GM19099 (cell line): ENCODE measurements at regions not wholly inside any gene's neighbourhood (a gene's known extent, or its start where the extent isn't known, plus 50 kb on each side); places are given as distances from the start of the nearest gene placed in this dataset.

Source experiments
- POLR2A ChIP-seq: IDR thresholded peaks from 3 replicates; pipeline ENCODE4 v1.6.1; 2011; ENCODE audit warnings: low read depth; ENCODE audit not compliant: insufficient read length; ENCODE audit errors: extremely low read depth

GRCh38 chr1:199177241-199177640 lies 538.4 kb downstream of the PTPRC start:
- no peak for TF ChIP-seq POLR2A

GRCh38 chr1:199178646-199179045 lies 539.8 kb downstream of the PTPRC start:
- no peak for TF ChIP-seq POLR2A

DNA sequence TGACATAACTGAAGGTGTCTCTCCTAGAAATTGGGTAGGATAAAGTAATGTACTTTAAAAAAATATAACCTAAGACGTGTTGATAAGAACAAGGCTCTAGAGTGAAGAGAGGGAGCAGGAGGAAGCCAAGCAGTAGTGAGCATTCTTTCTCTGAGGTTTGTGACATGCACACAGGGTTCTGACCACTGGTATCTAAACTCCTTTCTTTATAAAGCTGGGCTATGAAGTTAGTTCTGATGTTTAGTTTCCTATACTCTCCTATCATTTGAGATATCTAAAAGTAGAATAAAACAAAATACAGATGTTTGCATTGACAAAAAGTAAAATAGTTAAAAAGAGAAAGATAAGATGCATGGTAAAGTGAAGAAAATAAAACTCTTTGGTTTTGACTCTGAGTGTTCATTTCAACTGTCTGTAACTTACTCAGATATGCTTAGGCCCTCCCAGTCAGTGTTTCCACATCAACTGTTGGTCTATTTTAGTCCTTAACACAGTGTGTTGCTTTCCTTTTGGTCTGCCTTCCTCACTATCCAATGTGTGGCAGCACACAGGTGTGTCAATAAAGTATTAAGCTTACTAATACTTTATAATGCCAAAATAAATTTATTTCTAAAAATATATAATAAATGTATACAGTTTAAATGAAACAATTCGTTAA lies 543.5 kb downstream of the PTPRC start:
- TF ChIP-seq POLR2A = no peak

- TF ChIP-seq POLR2A = no peak
Observed at GRCh38 chr1:199184180-199184579, 545.3 kb downstream of the PTPRC start.

- no peak for TF ChIP-seq POLR2A
Observed at GRCh38 chr1:199194862-199195261, 556.0 kb downstream of the PTPRC start.

DNA sequence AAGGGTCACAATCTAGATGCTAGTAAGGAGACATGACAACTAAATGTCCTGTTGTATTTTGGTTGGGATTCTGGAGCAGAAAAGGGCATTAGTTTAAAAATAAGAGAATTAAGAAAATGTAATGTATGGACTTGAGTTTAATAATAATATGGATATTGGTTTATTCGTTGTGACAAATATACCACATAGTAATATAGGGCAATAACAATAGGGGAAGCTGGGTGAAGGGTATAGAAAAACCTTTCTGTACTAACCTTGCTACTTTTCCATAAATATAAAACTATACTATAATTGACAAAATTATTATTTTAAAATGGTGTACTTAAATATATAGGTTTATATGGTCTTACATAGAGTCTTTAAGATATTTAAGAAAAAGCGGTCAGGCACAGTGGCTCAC lies 558.9 kb downstream of the PTPRC start:
- no peak for TF ChIP-seq POLR2A

- TF ChIP-seq POLR2A = no peak
Observed at GRCh38 chr1:199202331-199202730, 563.5 kb downstream of the PTPRC start.

GRCh38 chr1:199204231-199204630 lies 565.4 kb downstream of the PTPRC start:
- TF ChIP-seq POLR2A = no peak

- no peak for TF ChIP-seq POLR2A
Observed at GRCh38 chr1:199205740-199206441, 567.1 kb downstream of the PTPRC start.

DNA sequence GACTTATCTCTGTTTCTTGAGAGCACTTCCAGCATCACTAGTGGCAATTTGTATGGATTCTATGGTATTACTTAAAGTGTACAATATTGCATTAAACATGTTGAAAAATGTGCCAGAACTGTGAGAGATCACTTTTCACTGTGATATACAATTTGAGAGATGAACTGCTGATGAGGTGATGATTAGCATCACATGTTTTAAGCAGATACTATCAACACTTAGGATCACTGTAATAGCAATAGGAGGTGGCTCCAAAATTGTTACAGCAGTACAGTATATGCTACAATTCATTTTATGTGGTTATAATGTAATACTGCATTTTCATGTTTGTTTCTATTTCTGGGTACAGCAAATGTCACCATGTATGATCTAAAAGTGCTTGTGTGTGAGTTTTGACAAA lies 570.0 kb downstream of the PTPRC start:
- no peak for TF ChIP-seq POLR2A

DNA sequence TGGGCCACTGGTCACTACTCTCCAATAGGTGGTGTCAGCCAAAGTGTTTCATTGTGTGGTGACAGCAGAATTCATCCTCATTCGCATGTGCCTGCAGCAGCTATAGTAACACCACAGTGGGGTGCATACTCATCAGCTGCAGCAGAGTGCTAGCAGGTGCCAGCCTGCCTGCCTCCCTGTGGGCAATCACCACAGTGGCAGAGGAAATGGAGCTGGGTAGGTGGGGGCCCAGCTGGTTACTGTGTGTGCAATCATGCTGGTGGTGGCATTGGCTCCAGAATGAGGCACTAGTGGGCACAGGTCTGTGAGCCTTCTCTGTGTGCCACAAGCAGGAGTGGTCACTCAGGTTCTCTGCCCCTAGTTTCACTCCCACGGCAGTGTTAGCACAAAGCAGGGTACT lies 579.2 kb downstream of the PTPRC start:
- no peak for TF ChIP-seq POLR2A

GRCh38 chr1:199218533-199218932 lies 579.7 kb downstream of the PTPRC start:
- TF ChIP-seq POLR2A = no peak

DNA sequence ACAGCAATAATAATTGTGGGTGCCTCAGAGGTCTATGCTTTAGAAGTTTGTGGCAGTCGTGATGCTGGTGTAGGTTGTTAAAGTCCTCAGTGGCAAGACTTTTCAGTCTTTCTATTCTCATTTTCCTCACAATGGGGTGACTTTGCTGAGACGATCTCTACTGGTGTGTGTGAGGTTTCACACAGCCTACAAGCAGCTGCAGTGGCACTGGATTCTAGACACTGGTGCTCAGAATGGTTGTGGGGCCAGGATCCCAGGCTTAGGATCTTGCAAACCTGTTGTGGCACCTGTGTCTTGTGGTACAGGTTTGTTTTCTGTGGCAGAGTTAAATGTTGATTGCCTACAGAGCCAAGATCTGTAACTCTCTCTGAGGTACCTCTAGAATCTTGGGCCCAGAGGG lies 581.2 kb downstream of the PTPRC start:
- no peak for TF ChIP-seq POLR2A

DNA sequence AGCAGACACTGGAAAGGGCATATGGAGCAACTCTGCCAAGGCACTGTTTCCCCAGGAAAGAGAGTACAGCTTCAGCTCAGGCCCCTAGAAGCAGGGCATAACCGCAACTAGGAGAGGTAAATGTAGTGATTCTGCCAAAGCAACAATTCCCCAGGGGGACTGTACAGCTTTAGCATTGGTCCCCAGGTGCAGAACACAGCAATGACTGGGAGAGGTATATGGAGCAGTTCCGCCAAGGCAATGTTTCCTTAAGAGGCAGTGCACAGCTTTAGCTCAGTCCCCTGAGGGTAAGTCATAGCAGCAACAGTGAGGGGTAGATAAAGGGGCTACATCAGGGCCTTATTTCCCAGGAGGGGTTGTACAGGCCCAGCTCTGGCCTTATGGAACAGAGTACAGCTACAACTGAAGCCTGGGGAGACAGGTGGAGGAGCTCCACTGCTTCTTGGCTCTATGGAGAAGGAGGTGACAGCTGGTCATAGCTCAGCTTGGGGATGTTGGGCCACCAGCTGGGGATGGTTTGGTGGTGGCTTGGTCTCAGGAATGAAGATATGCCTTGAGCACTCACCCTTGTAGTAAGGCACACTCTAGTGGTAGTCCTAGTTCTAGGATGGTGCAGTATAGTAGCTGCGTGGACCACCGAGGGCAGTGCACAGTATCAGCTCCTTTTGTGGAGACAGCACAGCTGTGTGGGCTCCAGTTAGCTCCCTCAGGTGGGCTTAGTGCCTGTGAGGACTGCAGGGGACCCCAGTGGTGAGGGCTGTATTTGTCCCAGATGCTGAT lies 582.7 kb downstream of the PTPRC start:
- TF ChIP-seq POLR2A = no peak

- TF ChIP-seq POLR2A = no peak
Observed at GRCh38 chr1:199223936-199224335, 585.1 kb downstream of the PTPRC start.

DNA sequence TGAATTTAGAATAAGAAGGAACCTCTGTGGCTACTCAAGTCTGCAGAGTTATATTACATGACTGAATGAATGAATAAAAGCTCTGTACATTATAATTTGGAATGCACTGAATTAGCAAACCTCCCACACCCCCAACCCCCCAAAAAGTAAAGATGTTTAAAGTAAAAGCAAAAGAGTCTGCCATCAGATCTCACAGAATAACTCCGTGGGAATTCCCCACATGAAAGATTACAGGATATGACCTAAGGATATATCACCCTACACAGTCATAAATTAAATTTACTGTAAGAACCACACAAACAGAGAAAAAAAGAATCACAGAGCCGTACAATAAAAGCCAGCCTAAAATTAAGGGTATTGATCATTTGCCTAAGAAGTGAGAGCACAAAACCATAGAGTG lies 587.3 kb downstream of the PTPRC start:
- no peak for TF ChIP-seq POLR2A
